GM23338 (cell line): ENCODE measurements at regions not wholly inside any gene's neighbourhood (a gene's known extent, or its start where the extent isn't known, plus 50 kb on each side); places are given as distances from the start of the nearest gene placed in this dataset.

Experiments used
- CREB1 ChIP-seq: fragments of 250-450 bp; sonication (Bioruptor Pico); IDR thresholded peaks from 2 replicates; pipeline ENCODE4 v1.5.0; 2020; ENCODE audit warnings: low read depth, mild to moderate bottlenecking, moderate library complexity
- CTCF ChIP-seq, 2 experiments: fragments of 200-600 bp in 1 of 2; sonication (generic) in 1 of 2; conservative IDR thresholded peaks; 2 replicates each; pipeline versions ENCODE4 v1.5.1 to v1.6.1; 2016 to 2017; ENCODE audit warnings: antibody characterized with exemption in 2 of 2, low read depth in 2 of 2, mild to moderate bottlenecking in 2 of 2, moderate library complexity in 1 of 2
- EZH2 ChIP-seq: fragments of 200-600 bp; sonication (generic); IDR thresholded peaks from one replicate; pipeline ENCODE4 v1.8.0; 2017; ENCODE audit warnings: antibody characterized with exemption, mild to moderate bottlenecking, low read depth; ENCODE audit not compliant: unreplicated experiment
- EZH2phosphoT487 ChIP-seq: fragments of 200-600 bp; sonication (generic); IDR thresholded peaks from one replicate; pipeline ENCODE4 v1.8.1; 2018; ENCODE audit warnings: antibody characterized with exemption; ENCODE audit not compliant: unreplicated experiment
- JUNB ChIP-seq: IDR thresholded peaks from one replicate; pipeline ENCODE4 v1.6.1; 2016; ENCODE audit warnings: antibody characterized with exemption; ENCODE audit not compliant: unreplicated experiment
- POLR2AphosphoS5 ChIP-seq: IDR thresholded peaks from 2 replicates; pipeline ENCODE4 v1.6.1; 2016; ENCODE audit warnings: antibody characterized with exemption, low read depth
- REST ChIP-seq: IDR thresholded peaks from one replicate; pipeline ENCODE4 v1.6.1; 2018; ENCODE audit warnings: antibody characterized with exemption; ENCODE audit not compliant: unreplicated experiment
- STAT1 ChIP-seq: IDR thresholded peaks from one replicate; pipeline ENCODE4 v1.6.1; 2016; ENCODE audit warnings: antibody characterized with exemption; ENCODE audit not compliant: unreplicated experiment
- ZNF462 ChIP-seq: fragments of 250-450 bp; sonication (Bioruptor Pico); IDR thresholded peaks from 2 replicates; pipeline ENCODE4 v1.5.0; 2020; ENCODE audit warnings: mild to moderate bottlenecking, moderate library complexity

GRCh38 chr4:188573104-188573503 lies 433.9 kb downstream of the TRIML1 start:
- TF ChIP-seq STAT1 (no peak), POLR2AphosphoS5 (no peak), CTCF (conservative IDR thresholded peaks at IDR 0.05; ENCODE audit: low read depth in 2 of 2) (no peak), EZH2 (no peak), CREB1 (CRISPR knock-in tag) (no peak), JUNB (no peak), REST (no peak), ZNF462 (CRISPR knock-in tag) (no peak), EZH2phosphoT487 (no peak)
